HEK293 (cell line): ENCODE measurements at regions not wholly inside any gene's neighbourhood (a gene's known extent, or its start where the extent isn't known, plus 50 kb on each side); places are given as distances from the start of the nearest gene placed in this dataset.

Source experiments
- CTCF ChIA-PET: fragments of 350-600 bp; formaldehyde crosslinking; extraction: SDS; loops from one replicate; lab custom pipeline; 2021; ENCODE audit warnings: antibody characterized with exemption; lab: Yijun Ruan, JAX
- POLR2A ChIA-PET: fragments of 300-600 bp; formaldehyde crosslinking; extraction: SDS; loops from one replicate; lab custom pipeline; 2020; ENCODE audit warnings: antibody characterized with exemption, inconsistent platforms; lab: Yijun Ruan, JAX
- H3K27ac ChIP-seq: fragments of 200-500 bp; sonication (Bioruptor generic); 2 replicates; pipeline ENCODE4 v1.5.1; 2014; ENCODE audit warnings: low read depth, low read length, control low read depth, inconsistent platforms; ENCODE audit errors: extremely low read depth
- H3K36me3 ChIP-seq, 2 experiments: fragments of 200-500 bp in 1 of 2; sonication (Bioruptor generic) in 1 of 2; 1 replicate in 1 of 2; 2 replicates in 1 of 2; pipeline ENCODE4 v1.5.1; 2014 to 2017; ENCODE audit warnings: inconsistent platforms in 2 of 2, low read length in 2 of 2; ENCODE audit not compliant: control insufficient read depth in 2 of 2, insufficient read depth in 1 of 2
- H3K4me1 ChIP-seq: fragments of 200-500 bp; sonication (Bioruptor generic); 2 replicates; pipeline ENCODE4 v1.5.1; 2014; ENCODE audit warnings: mild to moderate bottlenecking, low read length, inconsistent platforms; ENCODE audit not compliant: control insufficient read depth, insufficient read depth
- H3K4me3 ChIP-seq: 2 replicates; pipeline ENCODE4 v1.5.1; 2011; ENCODE audit warnings: low read depth, mild to moderate bottlenecking, control low read depth, low read length, moderate library complexity
- H3K9me3 ChIP-seq: fragments of 200-500 bp; sonication (Bioruptor generic); 2 replicates; pipeline ENCODE4 v1.5.1; 2014; ENCODE audit warnings: low read depth, low read length, inconsistent platforms; ENCODE audit not compliant: control insufficient read depth, insufficient read depth
- HIC1 ChIP-seq: fragments of 450-650 bp; formaldehyde crosslinking; IDR thresholded peaks from 2 replicates; pipeline ENCODE4 v1.5.1; 2016; ENCODE audit warnings: missing biosample characterization, missing genetic modification characterization
- IKZF3 ChIP-seq: fragments of 450-650 bp; IDR thresholded peaks from 2 replicates; pipeline ENCODE4 v1.5.0; 2018; ENCODE audit warnings: missing biosample characterization, mild to moderate bottlenecking, missing genetic modification characterization, moderate library complexity
- MZF1 ChIP-seq: fragments of 450-650 bp; formaldehyde crosslinking; IDR thresholded peaks from 2 replicates; pipeline ENCODE4 v1.5.1; 2017; ENCODE audit warnings: missing biosample characterization, missing genetic modification characterization, borderline replicate concordance
- PRDM4 ChIP-seq: fragments of 450-650 bp; formaldehyde crosslinking; IDR thresholded peaks from 2 replicates; pipeline ENCODE4 v1.5.1; 2017; ENCODE audit warnings: missing biosample characterization, missing genetic modification characterization
- REST ChIP-seq: fragments of 450-650 bp; formaldehyde crosslinking; IDR thresholded peaks from 2 replicates; pipeline ENCODE4 v1.5.1; 2016; ENCODE audit warnings: missing biosample characterization, missing genetic modification characterization
- SP2 ChIP-seq: fragments of 450-650 bp; formaldehyde crosslinking; IDR thresholded peaks from 2 replicates; pipeline ENCODE4 v1.5.1; 2016; ENCODE audit warnings: missing biosample characterization, missing genetic modification characterization
- YY1 ChIP-seq: fragments of 450-650 bp; formaldehyde crosslinking; IDR thresholded peaks from 2 replicates; pipeline ENCODE4 v1.5.1; 2018; ENCODE audit warnings: missing biosample characterization, missing genetic modification characterization
- ZBTB10 ChIP-seq: fragments of 450-650 bp; formaldehyde crosslinking; IDR thresholded peaks from 2 replicates; pipeline ENCODE4 v1.5.1; 2016; ENCODE audit warnings: missing biosample characterization, missing genetic modification characterization
- ZNF169 ChIP-seq: fragments of 450-650 bp; formaldehyde crosslinking; IDR thresholded peaks from 2 replicates; pipeline ENCODE4 v1.5.1; 2016; ENCODE audit warnings: missing biosample characterization, missing genetic modification characterization
- ZNF2 ChIP-seq: fragments of 450-650 bp; formaldehyde crosslinking; IDR thresholded peaks from 2 replicates; pipeline ENCODE4 v1.5.1; 2016; ENCODE audit warnings: missing biosample characterization, missing genetic modification characterization
- ZNF221 ChIP-seq: fragments of 450-650 bp; formaldehyde crosslinking; IDR thresholded peaks from 2 replicates; pipeline ENCODE4 v1.5.1; 2017; ENCODE audit warnings: missing biosample characterization, missing genetic modification characterization, borderline replicate concordance
- ZNF362 ChIP-seq: fragments of 450-650 bp; formaldehyde crosslinking; IDR thresholded peaks from 2 replicates; pipeline ENCODE4 v1.5.1; 2016; ENCODE audit warnings: missing biosample characterization, missing genetic modification characterization
- ZNF391 ChIP-seq: fragments of 450-650 bp; formaldehyde crosslinking; IDR thresholded peaks from 2 replicates; pipeline ENCODE4 v1.5.1; 2016; ENCODE audit warnings: low read depth, missing biosample characterization, missing genetic modification characterization, borderline replicate concordance
- ZNF558 ChIP-seq: fragments of 450-650 bp; formaldehyde crosslinking; IDR thresholded peaks from 2 replicates; pipeline ENCODE4 v1.5.1; 2016; ENCODE audit warnings: missing biosample characterization, missing genetic modification characterization
- ZNF585B ChIP-seq: fragments of 450-650 bp; formaldehyde crosslinking; IDR thresholded peaks from 2 replicates; pipeline ENCODE4 v1.5.1; 2016; ENCODE audit warnings: missing biosample characterization, missing genetic modification characterization
- ZSCAN4 ChIP-seq: fragments of 450-650 bp; formaldehyde crosslinking; IDR thresholded peaks from 2 replicates; pipeline ENCODE4 v1.5.1; 2017; ENCODE audit warnings: missing biosample characterization, missing genetic modification characterization

GRCh38 chr3:157755233-157755632 lies 252.0 kb upstream of the VEPH1 start:
- no peaks in the 10 kb centered on the region for H3K4me1 ChIP-seq
- H3K27ac ChIP-seq, result no peak overlapping the region
- H3K9me3 ChIP-seq, result no peaks in the 10 kb centered on the region
- no peak for TF ChIP-seq REST (tag by site-specific recombination)
- no peak for TF ChIP-seq ZNF169 (tag by site-specific recombination)
- TF ChIP-seq ZNF362 (tag by site-specific recombination), result no peak
- TF ChIP-seq PRDM4 (tag by site-specific recombination), result no peak
- TF ChIP-seq ZNF2 (tag by site-specific recombination), result no peak
- no peak for TF ChIP-seq ZSCAN4 (tag by site-specific recombination)
- TF ChIP-seq MZF1 (tag by site-specific recombination), result no peak
- no peak for TF ChIP-seq IKZF3 (tag by site-specific recombination)
- no peak for TF ChIP-seq YY1 (tag by site-specific recombination)
- TF ChIP-seq ZNF391 (tag by site-specific recombination), result no peak
- TF ChIP-seq ZNF221 (tag by site-specific recombination), result no peak
- TF ChIP-seq ZBTB10 (tag by site-specific recombination), result no peak
- no peak for TF ChIP-seq ZNF585B (tag by site-specific recombination)
- TF ChIP-seq ZNF558 (tag by site-specific recombination), result no peak
- TF ChIP-seq HIC1 (tag by site-specific recombination), result no peak
- TF ChIP-seq SP2 (tag by site-specific recombination), result no peak
- TF ChIP-seq, all 188 proteins: peak for 0
- no peaks in the 10 kb centered on the region for H3K36me3 ChIP-seq
- ChIA-PET CTCF (interaction anchor here (0.7 to 1.6 kb wide), 3 partner anchors 12 to 110 kb away, joined by 3 to 5 read pairs (median 4); no protein-coding TSS in a partner anchor), POLR2A (no interaction called here)
- no peak overlapping the region for H3K4me3 ChIP-seq
